Activated T-helper 17 cell treated with anti-CD3 and anti-CD28 coated beads, Interleukin-2, amount 50 U/mL, for 72 hours (primary cell): ENCODE measurements at regions not wholly inside any gene's neighbourhood (a gene's known extent, or its start where the extent isn't known, plus 50 kb on each side); places are given as distances from the start of the nearest gene placed in this dataset.
"Not testable (repeated sequence)": the region's sequence is repeated elsewhere in the genome, so short reads cannot be mapped to it uniquely, and the experiment has no call there.

Experiments
- ATAC-seq: fragments of 150-1000 bp; cut with Tn5 transposase; replicated peaks from 2 replicates; pipeline ENCODE4 v1.10.0; 2021; ENCODE audit warnings: mild to moderate bottlenecking, moderate library complexity
- H3K27ac Mint-ChIP-seq: one replicate; pipeline ENCODE4 v1.8.0; 2022; ENCODE audit warnings: mixed read lengths
- H3K27me3 Mint-ChIP-seq: one replicate; pipeline ENCODE4 v1.8.0; 2022; ENCODE audit warnings: mixed read lengths
- H3K36me3 Mint-ChIP-seq: one replicate; pipeline ENCODE4 v1.8.0; 2022; ENCODE audit warnings: low read depth, mild to moderate bottlenecking, mixed read lengths
- H3K4me1 Mint-ChIP-seq: one replicate; pipeline ENCODE4 v1.8.0; 2022; ENCODE audit warnings: mixed read lengths
- H3K4me3 Mint-ChIP-seq: one replicate; pipeline ENCODE4 v1.8.0; 2022; ENCODE audit warnings: mild to moderate bottlenecking, mixed read lengths
- H3K9me3 Mint-ChIP-seq: one replicate; pipeline ENCODE4 v1.8.0; 2022; ENCODE audit warnings: mixed read lengths

DNA sequence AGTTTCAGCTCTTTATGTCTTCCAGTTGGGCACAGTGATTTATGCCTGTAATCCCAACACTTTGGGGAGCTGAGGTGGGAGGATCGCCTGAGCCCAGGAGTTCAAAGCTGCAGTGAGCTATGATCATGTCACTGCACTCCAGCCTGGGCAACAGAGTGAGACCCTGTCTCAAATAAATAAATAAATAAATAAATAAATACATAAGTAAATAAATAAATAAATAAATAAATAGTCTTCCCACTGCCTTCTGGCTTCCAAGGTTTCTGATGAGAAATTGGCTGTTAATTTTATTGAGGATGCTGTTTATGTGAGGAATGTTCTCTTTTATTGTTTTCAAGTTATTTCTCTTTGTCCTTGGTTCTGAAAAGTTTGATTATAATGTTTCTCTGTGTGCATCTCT is 1507.6 kb upstream of the GOT2 start:
- H3K27ac Mint-ChIP-seq: no peak overlapping the region
- H3K27me3 Mint-ChIP-seq: no peaks in the 10 kb centered on the region
- H3K4me1 Mint-ChIP-seq: no peaks in the 10 kb centered on the region
- no peaks in the 10 kb centered on the region for H3K36me3 Mint-ChIP-seq
- ATAC-seq: no peak
- H3K4me3 Mint-ChIP-seq: no peak overlapping the region
- H3K9me3 Mint-ChIP-seq: peaks cover 24% of the 10 kb centered on the region

DNA sequence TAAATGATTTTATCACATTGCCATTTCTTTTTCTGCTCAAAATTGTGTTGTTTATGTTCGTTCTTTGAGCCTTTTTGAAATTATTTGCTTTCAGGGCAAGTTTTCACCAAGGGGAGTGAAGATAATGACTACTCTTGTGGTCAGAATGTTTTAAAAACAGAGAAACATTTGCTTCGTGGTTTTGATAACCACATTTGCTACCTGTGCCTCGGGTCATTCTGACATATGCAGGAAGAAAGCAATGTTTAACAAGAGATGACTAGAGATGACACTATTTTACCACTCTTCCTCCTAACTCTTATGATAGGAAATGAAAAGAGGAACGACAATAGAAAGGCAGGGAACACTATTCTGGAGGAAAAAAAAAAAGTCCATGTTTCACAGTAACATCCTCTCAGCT is 1496.5 kb upstream of the GOT2 start:
- peaks cover 29% of the 10 kb centered on the region for H3K9me3 Mint-ChIP-seq
- no peak overlapping the region for H3K4me3 Mint-ChIP-seq
- H3K4me1 Mint-ChIP-seq: no peaks in the 10 kb centered on the region
- H3K27ac Mint-ChIP-seq: no peak overlapping the region
- no peaks in the 10 kb centered on the region for H3K27me3 Mint-ChIP-seq
- no peak for ATAC-seq
- H3K36me3 Mint-ChIP-seq: no peaks in the 10 kb centered on the region

DNA sequence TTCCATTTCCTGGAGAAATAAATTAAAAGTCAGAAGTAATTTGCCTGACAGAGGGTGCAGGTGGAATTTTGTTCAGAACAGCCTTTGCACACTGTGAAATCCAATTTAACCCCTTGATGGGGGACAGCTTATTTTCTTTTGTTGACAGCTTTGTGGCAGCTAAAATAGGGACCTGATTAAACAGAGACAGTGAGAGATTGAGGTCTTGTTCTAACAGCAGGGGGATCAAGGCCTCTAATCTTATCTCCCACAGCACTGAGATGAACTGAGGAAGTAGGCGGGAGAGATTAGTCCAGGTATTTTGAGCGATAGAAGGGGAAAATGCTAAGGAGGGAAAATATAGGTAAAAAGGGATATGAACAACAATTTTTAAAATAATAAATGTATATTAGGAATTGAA is 1491.4 kb upstream of the GOT2 start:
- no peak overlapping the region for H3K4me3 Mint-ChIP-seq
- no peaks in the 10 kb centered on the region for H3K27me3 Mint-ChIP-seq
- no peak overlapping the region for H3K27ac Mint-ChIP-seq
- no peaks in the 10 kb centered on the region for H3K36me3 Mint-ChIP-seq
- peaks cover 8% of the 10 kb centered on the region for H3K9me3 Mint-ChIP-seq
- H3K4me1 Mint-ChIP-seq: no peaks in the 10 kb centered on the region
- no peak for ATAC-seq

DNA sequence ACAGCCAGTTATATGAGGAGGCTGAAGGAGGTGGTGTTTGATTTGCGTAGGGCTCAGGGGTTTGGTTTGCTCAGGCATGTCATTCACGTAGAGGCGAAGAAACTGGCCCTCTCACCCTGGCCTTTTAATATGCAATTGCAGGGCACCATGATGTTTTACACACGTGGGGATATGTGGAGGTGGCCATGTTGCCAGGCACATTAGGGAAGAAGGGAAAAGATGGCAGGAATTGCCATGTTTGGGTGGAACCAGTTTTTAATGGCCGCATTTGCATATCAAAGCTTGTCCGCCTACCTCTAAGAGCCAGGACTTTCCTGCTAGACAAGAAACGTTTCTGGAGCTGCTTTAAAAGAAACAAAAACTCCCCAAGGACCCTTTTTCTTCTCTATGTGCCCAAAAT is 1483.7 kb upstream of the GOT2 start:
- no peaks in the 10 kb centered on the region for H3K27me3 Mint-ChIP-seq
- ATAC-seq: no peak
- no peaks in the 10 kb centered on the region for H3K36me3 Mint-ChIP-seq
- H3K27ac Mint-ChIP-seq: no peak overlapping the region
- no peaks in the 10 kb centered on the region for H3K4me1 Mint-ChIP-seq
- H3K4me3 Mint-ChIP-seq: no peak overlapping the region
- H3K9me3 Mint-ChIP-seq: peaks cover 10% of the 10 kb centered on the region

DNA sequence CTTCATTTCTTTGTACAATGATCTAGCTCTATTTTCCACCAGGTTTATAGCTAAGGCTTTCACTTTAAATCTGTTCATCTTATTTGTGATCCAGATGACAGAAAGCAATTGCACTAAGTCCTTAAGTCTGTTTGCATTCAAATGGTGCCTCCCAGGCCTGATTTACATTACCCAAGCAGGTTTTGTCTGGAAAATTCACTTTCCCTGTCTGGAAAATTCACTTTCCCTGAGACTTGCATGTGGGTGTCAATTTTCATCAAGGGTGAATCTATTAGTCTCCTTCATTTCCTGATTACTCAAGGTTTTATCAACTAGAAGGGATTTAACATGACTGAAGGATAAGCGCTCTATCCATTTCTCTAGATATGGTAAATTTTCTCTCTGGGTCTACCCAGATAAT is 1480.2 kb upstream of the GOT2 start:
- Mint-ChIP-seq H3K4me3 (no peak overlapping the region), H3K27me3 (no peaks in the 10 kb centered on the region), H3K9me3 (peaks cover 22% of the 10 kb centered on the region), H3K4me1 (no peaks in the 10 kb centered on the region), H3K36me3 (no peaks in the 10 kb centered on the region), H3K27ac (no peak overlapping the region)
- ATAC-seq: no peak

DNA sequence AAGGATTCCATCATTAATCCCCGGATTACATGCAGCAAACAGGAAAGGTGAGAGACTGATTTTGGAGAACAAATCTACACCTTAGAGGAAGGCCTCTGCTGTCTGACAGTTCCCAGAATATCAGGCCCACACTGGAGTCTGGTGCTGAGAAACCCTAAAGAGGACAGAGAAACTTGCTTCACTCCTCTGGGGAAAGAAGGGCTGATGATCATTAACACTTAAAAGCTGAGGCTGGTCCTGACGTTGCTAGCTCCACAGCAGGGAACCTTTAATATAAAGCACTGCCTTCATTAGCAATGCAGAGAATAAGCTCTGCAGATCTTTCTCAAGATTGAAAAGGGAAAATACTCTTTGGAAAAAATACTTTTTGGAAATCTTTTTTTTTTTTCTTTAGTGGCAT is 1472.4 kb upstream of the GOT2 start:
- Mint-ChIP-seq H3K27ac (no peak overlapping the region), H3K36me3 (no peaks in the 10 kb centered on the region), H3K27me3 (no peaks in the 10 kb centered on the region), H3K4me3 (no peak overlapping the region), H3K4me1 (no peaks in the 10 kb centered on the region), H3K9me3 (peaks cover 32% of the 10 kb centered on the region)
- no peak for ATAC-seq

DNA sequence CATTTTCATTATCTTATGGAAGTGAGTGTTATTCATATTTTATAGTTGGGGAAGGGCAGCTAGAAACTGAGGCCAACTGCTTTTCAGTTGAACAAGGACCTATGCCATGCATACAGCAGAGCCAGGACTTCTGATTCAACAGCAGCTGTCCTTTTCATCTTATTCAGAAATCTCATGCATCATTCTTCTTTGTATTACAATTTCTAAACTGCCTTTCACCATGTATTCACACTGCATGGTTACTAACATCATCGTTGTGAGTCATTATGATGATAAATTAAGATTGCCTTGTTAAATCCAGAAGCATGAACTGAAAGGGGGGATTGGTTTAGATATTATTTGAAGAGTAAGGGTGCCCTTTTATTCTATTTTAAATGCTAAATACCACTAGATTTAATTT is 1470.1 kb upstream of the GOT2 start:
- H3K4me1 Mint-ChIP-seq: no peaks in the 10 kb centered on the region
- H3K36me3 Mint-ChIP-seq: no peaks in the 10 kb centered on the region
- H3K9me3 Mint-ChIP-seq: peaks cover 34% of the 10 kb centered on the region
- no peaks in the 10 kb centered on the region for H3K27me3 Mint-ChIP-seq
- no peak overlapping the region for H3K4me3 Mint-ChIP-seq
- H3K27ac Mint-ChIP-seq: no peak overlapping the region
- no peak for ATAC-seq

DNA sequence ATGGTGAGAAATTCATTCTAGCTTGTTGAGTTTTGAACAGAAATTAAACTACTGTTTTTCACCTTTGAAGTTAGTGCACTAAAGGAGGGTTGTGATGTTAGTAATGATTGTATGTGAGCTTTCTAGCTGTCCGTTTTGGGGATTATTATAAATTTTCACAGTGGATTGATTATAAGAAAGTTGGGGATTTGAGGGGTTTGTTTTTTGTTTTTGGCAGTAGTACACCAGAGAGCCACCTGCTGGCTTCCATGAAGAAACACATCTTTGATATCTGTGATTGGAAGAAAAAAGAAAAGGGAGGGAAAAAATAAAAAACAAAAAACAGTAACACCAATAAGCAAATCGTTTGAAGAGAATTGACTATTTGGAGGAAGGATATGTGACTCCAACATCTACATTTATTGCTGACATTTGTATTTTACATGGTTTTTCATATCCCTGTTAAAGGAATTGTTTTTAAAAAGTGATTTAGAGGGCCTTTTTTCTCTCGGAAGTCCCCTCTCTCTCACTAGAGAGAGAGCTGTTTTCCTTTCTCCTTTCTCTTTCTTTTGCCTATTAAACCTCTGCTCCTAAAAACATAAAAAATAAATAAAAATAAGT is 1469.5 kb upstream of the GOT2 start:
- no peak overlapping the region for H3K27ac Mint-ChIP-seq
- no peaks in the 10 kb centered on the region for H3K4me1 Mint-ChIP-seq
- H3K4me3 Mint-ChIP-seq: no peak overlapping the region
- ATAC-seq: no peak
- H3K27me3 Mint-ChIP-seq: no peaks in the 10 kb centered on the region
- H3K9me3 Mint-ChIP-seq: peaks cover 37% of the 10 kb centered on the region
- no peaks in the 10 kb centered on the region for H3K36me3 Mint-ChIP-seq

DNA sequence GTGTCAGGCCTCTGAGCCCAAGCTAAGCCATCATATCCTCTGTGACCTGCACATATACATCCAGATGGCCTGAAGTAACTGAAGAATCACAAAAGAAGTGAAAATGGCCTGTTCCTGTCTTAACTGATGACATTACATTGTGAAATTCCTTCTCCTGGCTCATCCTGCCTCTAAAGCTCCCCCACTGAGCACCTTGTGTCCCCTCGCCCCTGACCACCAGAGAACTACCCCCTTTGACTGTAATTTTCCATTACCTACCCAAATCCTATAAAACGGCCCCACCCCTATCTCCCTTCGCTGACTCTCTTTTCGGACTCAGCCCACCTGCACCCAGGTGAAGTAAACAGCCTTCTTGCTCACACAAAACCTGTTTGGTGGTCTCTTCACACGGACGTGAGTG is 1466.6 kb upstream of the GOT2 start:
- H3K4me3 Mint-ChIP-seq, H3K4me1 Mint-ChIP-seq, H3K36me3 Mint-ChIP-seq, H3K27ac Mint-ChIP-seq, H3K27me3 Mint-ChIP-seq, ATAC-seq: not testable (repeated sequence)
- H3K9me3 Mint-ChIP-seq: peaks cover 23% of the 10 kb centered on the region

DNA sequence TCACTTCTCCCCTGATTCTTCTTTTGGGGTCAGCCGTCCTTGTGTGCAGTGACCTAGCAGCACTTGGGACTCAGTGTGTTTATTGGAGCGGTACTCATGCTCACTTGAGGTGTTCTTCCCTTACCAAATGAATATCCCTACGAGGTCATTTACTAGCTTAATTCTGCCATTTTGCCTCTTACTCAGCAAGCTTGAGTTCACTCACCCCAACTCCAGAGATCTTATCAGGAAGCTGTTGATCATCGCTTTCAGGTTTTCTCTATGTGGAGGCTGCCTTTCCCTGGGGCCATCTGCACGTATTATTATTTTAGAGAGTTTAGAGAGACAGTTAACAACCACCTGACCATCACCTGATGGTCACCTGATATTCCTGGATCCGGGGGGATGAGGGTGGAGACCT is 1466.0 kb upstream of the GOT2 start:
- no peaks in the 10 kb centered on the region for H3K4me1 Mint-ChIP-seq
- no peak overlapping the region for H3K27ac Mint-ChIP-seq
- H3K27me3 Mint-ChIP-seq: no peaks in the 10 kb centered on the region
- H3K4me3 Mint-ChIP-seq: no peak overlapping the region
- H3K36me3 Mint-ChIP-seq: no peaks in the 10 kb centered on the region
- peaks cover 22% of the 10 kb centered on the region for H3K9me3 Mint-ChIP-seq
- no peak for ATAC-seq

DNA sequence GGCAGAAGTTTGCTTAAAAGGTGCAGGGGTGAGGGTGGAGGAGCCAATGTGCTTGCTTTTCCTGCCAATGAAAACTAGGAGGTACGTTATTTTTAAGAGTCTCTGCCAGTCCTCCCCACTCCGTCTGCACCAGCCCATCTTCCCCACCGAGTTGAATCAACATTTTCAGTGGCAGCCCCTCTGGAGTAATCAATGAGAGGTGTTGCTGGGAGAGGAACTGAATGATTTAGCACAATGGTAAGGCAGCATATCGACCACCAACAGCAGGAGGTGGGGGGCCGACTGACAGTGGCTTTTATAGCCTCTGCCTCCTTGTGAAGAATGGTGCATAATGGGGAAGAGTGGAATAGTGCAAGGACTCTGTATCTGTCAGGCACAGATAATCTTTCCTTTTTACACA is 1465.0 kb upstream of the GOT2 start:
- Mint-ChIP-seq H3K4me3 (no peak overlapping the region), H3K36me3 (no peaks in the 10 kb centered on the region), H3K4me1 (no peaks in the 10 kb centered on the region), H3K27me3 (no peaks in the 10 kb centered on the region), H3K9me3 (peaks cover 19% of the 10 kb centered on the region), H3K27ac (no peak overlapping the region)
- no peak for ATAC-seq

DNA sequence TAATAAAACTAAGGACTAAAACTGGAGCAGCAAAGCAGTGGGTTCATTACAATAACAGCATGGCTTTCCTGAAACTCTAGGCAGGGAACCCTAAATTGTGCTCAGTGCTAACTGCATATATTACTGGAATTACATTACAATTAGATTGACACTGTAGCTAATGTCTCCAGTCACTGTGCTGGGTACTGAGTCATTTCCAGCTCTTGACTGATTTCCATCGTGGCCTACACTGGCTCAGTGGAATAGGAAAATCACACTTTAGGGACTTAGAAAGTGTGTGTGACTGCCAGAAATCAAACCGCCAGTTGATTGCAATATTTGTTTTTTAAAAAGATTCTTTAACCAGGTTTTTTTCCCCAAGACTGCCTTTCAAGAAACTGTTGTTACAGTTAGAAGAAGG is 1447.4 kb upstream of the GOT2 start:
- H3K4me1 Mint-ChIP-seq: no peaks in the 10 kb centered on the region
- peaks cover 21% of the 10 kb centered on the region for H3K9me3 Mint-ChIP-seq
- H3K36me3 Mint-ChIP-seq: no peaks in the 10 kb centered on the region
- no peak overlapping the region for H3K4me3 Mint-ChIP-seq
- H3K27ac Mint-ChIP-seq: no peak overlapping the region
- no peaks in the 10 kb centered on the region for H3K27me3 Mint-ChIP-seq
- ATAC-seq: no peak

DNA sequence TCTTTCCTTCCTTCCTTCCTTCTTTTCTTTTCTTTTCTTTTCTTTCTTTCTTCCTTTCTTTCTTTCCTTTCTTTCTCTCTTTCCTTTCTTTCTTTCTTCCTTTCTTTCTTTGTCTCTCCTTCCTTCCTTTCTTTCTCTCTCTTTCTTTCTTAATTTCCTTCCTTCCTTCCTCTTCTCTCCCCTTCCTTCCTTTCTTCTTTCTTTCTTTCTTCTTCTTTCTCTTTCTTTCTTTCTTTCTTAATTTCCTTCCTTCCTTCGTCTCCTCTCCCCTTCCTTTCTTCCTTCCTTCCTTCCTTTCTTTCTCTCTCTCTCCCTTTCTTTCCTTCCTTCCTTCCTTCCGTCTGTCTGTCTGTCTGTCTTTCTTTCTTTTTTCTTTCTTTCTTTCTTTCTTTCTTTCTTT is 1446.5 kb upstream of the GOT2 start:
- ATAC-seq: no peak
- Mint-ChIP-seq H3K9me3 (peaks cover 21% of the 10 kb centered on the region), H3K4me1 (no peaks in the 10 kb centered on the region), H3K36me3 (no peaks in the 10 kb centered on the region), H3K27me3 (no peaks in the 10 kb centered on the region), H3K4me3 (no peak overlapping the region), H3K27ac (no peak overlapping the region)

DNA sequence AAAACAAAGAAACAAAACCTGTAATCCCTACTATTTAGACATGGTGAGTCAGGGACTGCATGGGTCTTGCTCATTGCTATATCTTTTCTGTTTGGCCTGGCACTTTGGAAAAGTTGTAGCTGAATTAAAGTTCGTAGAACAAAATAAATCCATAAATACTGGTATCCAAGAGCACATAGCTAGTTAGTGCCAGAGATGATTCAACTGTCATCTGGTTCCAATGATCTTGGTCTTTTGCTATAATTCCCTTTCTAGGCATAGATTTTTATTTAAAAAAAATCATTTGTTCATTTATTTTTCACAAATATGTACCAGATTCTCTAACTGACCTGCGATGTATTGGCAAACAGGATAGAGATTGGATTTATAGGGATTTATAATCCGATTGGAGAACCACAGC is 1436.1 kb upstream of the GOT2 start:
- Mint-ChIP-seq H3K27me3 (no peaks in the 10 kb centered on the region), H3K27ac (no peak overlapping the region)
- ATAC-seq: no peak

DNA sequence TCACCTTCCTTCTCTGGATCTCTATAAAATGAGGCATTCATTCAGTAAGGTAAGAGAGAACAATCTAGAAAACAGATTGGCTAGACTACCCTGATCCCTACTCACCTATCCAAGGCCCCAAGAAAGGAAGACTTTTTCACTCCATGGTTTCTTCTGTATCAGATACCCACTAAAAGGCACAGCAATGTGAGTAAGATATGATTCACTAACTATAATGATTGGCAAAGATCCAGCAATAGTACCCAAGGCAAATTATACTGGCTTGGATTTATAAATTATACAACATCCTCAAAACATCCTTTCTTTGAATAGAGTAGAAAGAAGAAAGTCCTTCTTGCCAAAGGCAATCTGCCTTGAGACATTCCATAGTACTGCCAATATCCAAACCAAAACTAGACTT is 1432.0 kb upstream of the GOT2 start:
- Mint-ChIP-seq H3K4me3 (no peak overlapping the region), H3K4me1 (no peaks in the 10 kb centered on the region), H3K36me3 (no peaks in the 10 kb centered on the region), H3K27ac (no peak overlapping the region), H3K27me3 (no peaks in the 10 kb centered on the region), H3K9me3 (peaks cover 5% of the 10 kb centered on the region)
- ATAC-seq: no peak

More for the DNA sequence above, 1436.1 kb upstream of the GOT2 start:
- Mint-ChIP-seq H3K9me3 (peaks cover 21% of the 10 kb centered on the region), H3K4me1 (no peaks in the 10 kb centered on the region), H3K4me3 (no peak overlapping the region), H3K36me3 (no peaks in the 10 kb centered on the region)

DNA sequence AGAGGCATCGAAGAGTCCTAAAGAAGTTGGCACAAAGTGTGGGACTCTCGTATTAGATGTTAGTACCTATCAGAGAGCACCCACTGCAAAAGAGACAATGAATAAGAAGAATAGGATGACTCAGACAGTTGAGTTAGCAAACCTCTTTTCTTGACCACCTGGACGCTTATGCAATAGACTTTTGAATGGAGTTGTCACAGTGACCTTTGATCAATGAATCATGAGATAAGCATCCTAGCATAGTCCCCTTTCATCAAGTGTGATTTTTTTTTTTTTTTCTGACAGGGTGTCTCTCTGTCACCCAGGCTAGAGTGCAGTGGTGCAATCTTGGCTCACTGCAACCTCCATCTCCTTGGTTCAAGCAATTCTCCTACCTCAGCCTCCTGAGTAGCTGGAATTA is 1417.9 kb upstream of the GOT2 start:
- H3K36me3 Mint-ChIP-seq: no peaks in the 10 kb centered on the region
- H3K27ac Mint-ChIP-seq: no peak overlapping the region
- no peak for ATAC-seq
- H3K4me3 Mint-ChIP-seq: no peak overlapping the region
- peaks cover 31% of the 10 kb centered on the region for H3K9me3 Mint-ChIP-seq
- H3K4me1 Mint-ChIP-seq: no peaks in the 10 kb centered on the region
- H3K27me3 Mint-ChIP-seq: no peaks in the 10 kb centered on the region
